RWPE1 (cell line): ENCODE measurements at regions not wholly inside any gene's neighbourhood (a gene's known extent, or its start where the extent isn't known, plus 50 kb on each side); places are given as distances from the start of the nearest gene placed in this dataset.

Source experiments
- CTCF ChIA-PET: fragments of 350-600 bp; sonication (Branson Sonifier 250); formaldehyde crosslinking; extraction: SDS; loops from one replicate; lab custom pipeline; 2021; lab: Yijun Ruan, JAX
- POLR2A ChIA-PET: fragments of 400-600 bp; formaldehyde crosslinking; extraction: SDS; loops from one replicate; lab custom pipeline; 2020; ENCODE audit warnings: antibody characterized with exemption; ENCODE audit not compliant: low non-redundant PET; lab: Yijun Ruan, JAX
- DNase-seq: peaks from one replicate; pipeline ENCODE4 v3.0.0; 2012; ENCODE audit warnings: low spot score
- H3K27ac ChIP-seq: fragments of 450-650 bp; 2 replicates; pipeline ENCODE4 v1.5.1; 2017
- TF ChIP-seq, protein P1 (sequence below): fragments of 450-650 bp; conservative IDR thresholded peaks from 2 replicates; pipeline ENCODE4 v1.5.1; 2017; ENCODE audit warnings: low read depth, mild to moderate bottlenecking

DNA sequence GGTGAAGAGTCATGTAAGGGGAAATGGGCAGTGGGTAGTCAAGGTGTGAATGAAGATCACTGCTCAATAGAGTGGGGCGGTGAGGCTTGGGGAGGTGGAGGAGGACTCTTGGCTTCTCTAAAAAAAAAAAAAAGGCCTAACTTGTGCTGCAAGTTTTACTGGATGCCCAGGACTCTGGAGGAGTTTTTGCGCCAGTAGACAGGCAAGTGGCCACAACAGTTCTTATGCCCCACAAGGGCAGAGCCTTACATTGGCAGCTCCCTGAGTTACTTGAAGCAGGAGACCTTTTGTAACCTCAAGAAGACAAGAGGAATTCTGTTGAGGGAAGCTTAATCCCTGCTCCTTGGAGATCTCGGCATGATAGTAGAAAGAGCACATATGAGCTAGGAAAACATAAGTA lies 54.9 kb upstream of the PPP2R5A start:
- TF ChIP-seq, protein P1, sequence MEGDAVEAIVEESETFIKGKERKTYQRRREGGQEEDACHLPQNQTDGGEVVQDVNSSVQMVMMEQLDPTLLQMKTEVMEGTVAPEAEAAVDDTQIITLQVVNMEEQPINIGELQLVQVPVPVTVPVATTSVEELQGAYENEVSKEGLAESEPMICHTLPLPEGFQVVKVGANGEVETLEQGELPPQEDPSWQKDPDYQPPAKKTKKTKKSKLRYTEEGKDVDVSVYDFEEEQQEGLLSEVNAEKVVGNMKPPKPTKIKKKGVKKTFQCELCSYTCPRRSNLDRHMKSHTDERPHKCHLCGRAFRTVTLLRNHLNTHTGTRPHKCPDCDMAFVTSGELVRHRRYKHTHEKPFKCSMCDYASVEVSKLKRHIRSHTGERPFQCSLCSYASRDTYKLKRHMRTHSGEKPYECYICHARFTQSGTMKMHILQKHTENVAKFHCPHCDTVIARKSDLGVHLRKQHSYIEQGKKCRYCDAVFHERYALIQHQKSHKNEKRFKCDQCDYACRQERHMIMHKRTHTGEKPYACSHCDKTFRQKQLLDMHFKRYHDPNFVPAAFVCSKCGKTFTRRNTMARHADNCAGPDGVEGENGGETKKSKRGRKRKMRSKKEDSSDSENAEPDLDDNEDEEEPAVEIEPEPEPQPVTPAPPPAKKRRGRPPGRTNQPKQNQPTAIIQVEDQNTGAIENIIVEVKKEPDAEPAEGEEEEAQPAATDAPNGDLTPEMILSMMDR = no peak
- ChIA-PET POLR2A (no interaction called here), CTCF (interaction anchor here (0.7 to 0.8 kb wide), 2 partner anchors 30 to 112 kb away, joined by 3 to 4 read pairs; no protein-coding TSS in a partner anchor)
- H3K27ac ChIP-seq = no peak overlapping the region
- no peak for DNase-seq

DNA sequence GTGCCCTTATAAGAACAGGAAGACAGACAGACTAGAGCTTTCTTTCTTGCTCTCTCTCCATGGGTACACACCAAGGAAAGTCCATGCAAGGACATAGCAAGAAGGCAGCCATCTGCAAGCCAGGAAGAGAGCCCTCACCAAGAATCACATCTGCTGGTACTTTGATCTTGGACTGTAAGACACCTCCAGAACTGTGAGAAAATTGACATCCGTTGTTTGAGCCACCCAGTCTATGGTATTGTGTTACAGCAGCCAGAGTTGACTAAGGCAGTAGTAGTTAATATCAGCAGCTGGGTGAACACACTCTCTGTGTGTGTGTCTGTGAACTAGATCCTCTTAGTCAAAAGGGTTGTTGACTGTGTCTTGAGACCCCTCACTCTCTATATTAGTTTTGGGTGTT lies 53.8 kb upstream of the PPP2R5A start:
- POLR2A ChIA-PET = no interaction called here
- no peak overlapping the region for H3K27ac ChIP-seq
- TF ChIP-seq, protein P1 = no peak
- no peak for DNase-seq
- CTCF ChIA-PET = no interaction called here

DNA sequence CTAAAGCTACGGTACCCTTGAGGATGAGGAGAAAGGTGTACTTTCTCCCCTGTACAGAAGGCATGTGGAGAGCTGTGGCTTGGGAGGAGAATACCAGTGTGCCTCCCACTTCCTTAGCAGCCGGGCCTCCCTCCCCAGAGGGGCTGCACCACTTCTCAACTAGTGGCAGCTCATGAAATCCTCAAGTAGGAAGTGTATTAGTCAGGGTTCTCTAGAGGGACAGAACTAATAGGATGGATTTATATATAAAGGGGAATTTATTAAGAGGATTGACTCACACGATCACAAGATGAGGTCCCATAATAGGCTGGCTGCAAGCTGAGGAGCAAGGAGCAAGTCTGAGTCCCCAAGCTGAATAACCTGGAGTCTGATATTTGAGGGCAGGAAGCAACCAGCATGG lies 53.1 kb upstream of the PPP2R5A start:
- CTCF ChIA-PET = no interaction called here
- POLR2A ChIA-PET = no interaction called here
- no peak for DNase-seq
- H3K27ac ChIP-seq = no peak overlapping the region
- TF ChIP-seq, protein P1 = no peak

DNA sequence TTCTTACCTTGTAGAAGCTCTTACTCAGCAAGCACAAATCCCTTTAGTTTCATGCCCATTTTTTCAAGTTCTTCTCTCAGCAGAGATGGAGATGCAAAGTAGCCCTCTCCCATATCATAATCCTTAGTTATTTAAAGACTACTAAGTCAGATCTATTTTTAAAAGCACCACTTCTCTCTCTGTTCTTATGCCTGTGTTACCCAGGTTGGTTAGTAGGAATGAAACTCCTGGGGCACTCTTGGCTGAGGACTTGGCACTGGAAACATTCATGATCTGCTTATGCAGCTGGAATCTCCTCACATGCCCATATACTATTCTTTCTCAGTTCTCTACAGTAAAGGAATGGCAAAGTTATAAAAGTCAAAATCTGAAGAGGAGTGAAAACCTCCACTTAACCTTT lies 51.9 kb upstream of the PPP2R5A start:
- CTCF ChIA-PET = no interaction called here

DNA sequence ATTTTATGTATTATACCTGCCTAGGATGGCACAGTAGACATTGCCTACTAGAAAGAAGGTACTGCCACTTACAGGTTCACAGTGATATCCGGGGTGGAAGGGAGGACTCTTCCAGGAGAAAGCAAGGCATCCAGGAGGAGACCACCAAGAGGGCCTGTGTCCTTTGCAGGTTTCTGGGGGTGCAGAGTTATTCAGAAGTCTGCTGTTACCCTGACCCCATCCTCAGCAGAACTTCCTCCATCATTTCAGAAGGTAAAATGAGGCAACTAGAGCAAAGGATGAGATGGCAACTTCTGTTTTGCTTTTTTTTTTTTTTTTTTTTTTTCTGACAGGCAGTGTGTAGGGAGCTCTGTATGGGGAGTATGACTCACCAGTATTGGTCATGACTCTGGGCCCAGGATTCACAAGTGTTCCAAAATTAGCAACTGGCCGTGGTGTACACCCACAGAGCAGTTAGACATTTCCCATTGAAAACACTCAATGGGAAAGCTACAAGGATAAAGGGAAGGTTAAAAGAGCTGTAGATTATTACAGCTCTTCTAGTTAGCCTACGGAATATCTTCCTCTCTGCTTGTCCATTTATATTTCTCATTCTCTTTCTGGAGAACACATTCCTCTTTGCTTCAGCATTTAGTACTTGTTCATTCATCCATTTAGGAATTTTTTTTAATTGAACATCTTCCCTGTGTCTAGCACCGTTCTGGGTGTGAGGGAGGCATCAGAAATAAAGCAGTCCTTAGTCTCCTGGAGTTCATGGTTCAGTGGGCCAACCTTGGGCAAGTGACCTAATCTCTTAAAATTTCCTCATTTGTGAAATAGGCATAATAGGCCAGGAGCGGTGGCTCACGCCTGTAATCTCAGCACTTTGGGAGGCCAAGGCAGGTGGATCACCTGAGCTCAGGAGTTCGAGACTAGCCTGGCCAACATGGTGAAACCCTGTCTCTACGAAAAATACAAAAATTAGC lies 50.5 kb upstream of the PPP2R5A start:
- ChIA-PET POLR2A (no interaction called here), CTCF (interaction anchor here (0.8 to 1.0 kb wide), 2 partner anchors 25 to 84 kb away, joined by 3 to 4 read pairs; no protein-coding TSS in a partner anchor)
- no peak overlapping the region for H3K27ac ChIP-seq
- peak; percentile 90 for DNase-seq
- TF ChIP-seq, protein P1 = no peak

More for the DNA sequence above, 51.9 kb upstream of the PPP2R5A start:
- POLR2A ChIA-PET = no interaction called here
- TF ChIP-seq, protein P1 = no peak
- no peak overlapping the region for H3K27ac ChIP-seq
- DNase-seq = no peak
